ENCODE measurements at regions not wholly inside any gene's neighbourhood (a gene's known extent, or its start where the extent isn't known, plus 50 kb on each side); places are given as distances from the start of the nearest gene placed in this dataset.
"Not testable (repeated sequence)": the region's sequence is repeated elsewhere in the genome, so short reads cannot be mapped to it uniquely, and the experiment has no call there.

DNA sequence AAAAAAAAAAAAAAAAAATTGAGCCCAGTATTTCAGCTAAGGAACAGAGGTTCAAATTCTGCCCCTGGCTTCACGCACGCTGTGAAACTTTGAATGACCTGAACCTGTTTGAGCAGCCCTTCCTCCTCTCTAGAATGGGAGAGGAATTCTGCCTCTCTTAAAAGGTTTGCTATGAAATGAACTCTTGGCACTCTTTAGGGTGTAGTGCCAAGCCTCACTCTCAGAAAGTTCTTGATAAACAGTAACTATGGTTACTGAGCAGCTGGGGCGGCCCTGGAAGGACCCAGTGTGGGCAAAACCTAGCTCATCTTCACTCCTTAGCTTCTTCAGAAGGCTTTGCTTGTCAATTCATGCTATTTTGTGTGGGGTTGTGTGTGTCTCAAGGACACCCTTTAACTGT lies 73.7 kb downstream of the GEMIN8 start:
- peaks cover 9 to 13% (median 11%) of the 10 kb centered on the region in 3 donors for H3K9me3 Mint-ChIP-seq
- peaks cover 0 to 2% (median 0%) of the 10 kb centered on the region in 3 donors for H3K4me1 Mint-ChIP-seq
- no peaks in the 10 kb centered on the region for H3K36me3 Mint-ChIP-seq
- no peak overlapping the region for H3K27ac Mint-ChIP-seq
- H3K27me3 Mint-ChIP-seq, result peaks cover 14% of the 10 kb centered on the region
- no peak overlapping the region for H3K4me3 Mint-ChIP-seq

DNA sequence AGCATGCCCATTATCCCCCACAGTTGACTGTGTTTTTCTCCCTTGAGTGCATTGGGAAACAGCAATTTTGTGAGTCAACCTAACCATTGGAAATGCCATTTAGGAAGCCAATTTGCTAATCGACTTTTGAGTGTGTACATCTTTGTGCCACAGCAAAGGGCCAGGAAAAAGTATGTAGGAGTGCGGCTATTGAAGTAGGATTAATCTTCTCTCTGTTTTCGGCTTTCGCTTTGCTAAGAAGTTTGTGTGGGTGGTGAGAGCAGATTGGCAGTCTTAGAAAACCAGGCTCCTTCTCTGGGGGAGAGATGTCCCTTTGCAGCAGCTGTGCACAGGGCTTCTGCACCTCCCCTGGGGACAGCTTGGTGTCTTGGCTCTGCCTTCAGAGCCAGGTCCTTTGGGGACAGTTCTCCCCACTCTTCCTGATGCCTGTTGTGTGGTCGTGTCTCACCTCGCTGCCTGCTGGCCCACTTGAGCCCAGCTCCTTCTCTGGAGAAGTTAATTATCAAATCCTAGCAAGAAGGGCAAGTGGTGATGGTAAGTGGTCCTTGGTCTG lies 74.5 kb downstream of the GEMIN8 start:
- H3K36me3 Mint-ChIP-seq, result no peaks in the 10 kb centered on the region
- H3K9me3 Mint-ChIP-seq, result peaks cover 8 to 16% (median 9%) of the 10 kb centered on the region in 3 donors
- peaks cover 0 to 2% (median 0%) of the 10 kb centered on the region in 3 donors for H3K4me1 Mint-ChIP-seq
- H3K4me3 Mint-ChIP-seq, result no peak overlapping the region
- no peak overlapping the region for H3K27ac Mint-ChIP-seq
- peaks cover 16% of the 10 kb centered on the region for H3K27me3 Mint-ChIP-seq

DNA sequence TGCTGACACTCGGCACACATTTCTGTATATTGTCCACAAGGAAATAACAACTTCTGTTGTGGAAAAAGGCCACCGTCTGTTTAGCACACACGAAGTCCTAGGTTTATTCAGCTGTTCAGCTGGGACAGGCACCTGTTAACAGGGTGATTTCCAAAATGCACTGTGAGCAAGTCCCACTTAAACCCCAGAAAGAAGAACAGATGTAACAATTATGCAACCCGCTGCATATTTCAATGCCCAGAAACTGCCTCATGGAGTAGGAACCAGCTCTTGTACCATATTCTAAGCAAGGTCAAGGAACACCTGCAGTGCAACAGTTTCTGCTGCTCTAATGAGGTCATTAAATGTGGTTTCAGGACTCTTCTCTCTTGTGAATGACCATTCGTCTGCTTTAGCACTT lies 77.1 kb downstream of the GEMIN8 start:
- Mint-ChIP-seq H3K27me3 (peaks cover 7% of the 10 kb centered on the region), H3K9me3 (peaks cover 2 to 12% (median 5%) of the 10 kb centered on the region in 3 donors), H3K27ac (no peak overlapping the region), H3K4me1 (no peaks in the 10 kb centered on the region), H3K36me3 (no peaks in the 10 kb centered on the region), H3K4me3 (no peak overlapping the region)

DNA sequence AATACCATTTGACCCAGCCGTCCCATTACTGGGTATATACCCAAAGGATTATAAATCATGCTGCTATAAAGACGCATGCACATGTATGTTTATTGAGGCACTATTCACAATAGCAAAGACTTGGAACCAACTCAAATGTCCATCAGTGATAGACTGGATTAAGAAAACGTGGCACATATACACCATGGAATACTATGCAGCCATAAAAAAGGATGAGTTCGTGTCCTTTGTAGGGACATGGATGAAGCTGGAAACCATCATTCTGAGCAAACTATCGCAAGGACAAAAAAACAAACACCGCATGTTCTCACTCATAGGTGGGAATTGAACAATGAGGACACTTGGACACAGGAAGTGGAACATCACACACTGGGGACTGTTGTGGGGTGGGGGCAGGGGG lies 83.5 kb downstream of the GEMIN8 start:
- not testable (repeated sequence) for H3K9me3 Mint-ChIP-seq, H3K27ac Mint-ChIP-seq, H3K36me3 Mint-ChIP-seq, H3K4me3 Mint-ChIP-seq, H3K4me1 Mint-ChIP-seq
- H3K27me3 Mint-ChIP-seq, result peaks cover 13% of the 10 kb centered on the region

DNA sequence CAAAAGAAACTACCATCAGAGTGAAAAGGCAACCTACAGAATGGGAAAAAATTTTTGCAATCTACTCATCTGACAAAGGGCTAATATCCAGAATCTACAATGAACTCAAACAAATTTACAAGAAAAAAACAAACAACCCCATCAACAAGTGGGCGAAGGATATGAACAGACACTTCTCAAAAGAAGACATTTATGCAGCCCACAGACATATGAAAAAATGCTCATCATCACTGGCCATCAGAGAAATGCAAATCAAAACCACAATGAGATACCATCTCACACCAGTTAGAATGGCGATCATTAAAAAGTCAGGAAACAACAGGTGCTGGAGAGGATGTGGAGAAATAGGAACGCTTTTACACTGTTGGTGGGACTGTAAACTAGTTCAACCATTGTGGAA lies 83.9 kb downstream of the GEMIN8 start:
- H3K4me1 Mint-ChIP-seq, H3K27ac Mint-ChIP-seq, H3K36me3 Mint-ChIP-seq, H3K9me3 Mint-ChIP-seq, H3K4me3 Mint-ChIP-seq: not testable (repeated sequence)
- H3K27me3 Mint-ChIP-seq, result peaks cover 16% of the 10 kb centered on the region

DNA sequence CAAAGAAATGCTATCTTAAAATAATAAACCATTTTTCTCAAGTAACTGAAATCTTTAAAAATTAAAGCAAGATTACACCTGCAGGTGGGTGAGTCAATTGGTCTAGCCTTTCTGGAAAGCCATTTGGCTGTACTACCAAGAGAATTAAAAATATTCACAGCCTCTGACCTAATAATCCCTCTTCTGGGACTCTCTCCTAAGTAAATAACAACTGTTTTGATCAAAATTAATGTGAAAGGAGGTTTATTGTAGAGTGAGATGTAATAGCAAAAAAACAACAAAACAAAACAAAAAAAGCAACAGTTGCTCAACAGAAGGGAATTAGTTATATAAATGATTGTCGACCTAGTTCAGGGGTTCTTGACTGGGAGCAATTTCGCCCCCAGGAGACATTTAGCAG lies 89.0 kb downstream of the GEMIN8 start:
- peaks cover 0 to 2% (median 0%) of the 10 kb centered on the region in 3 donors for H3K9me3 Mint-ChIP-seq
- peaks cover 43% of the 10 kb centered on the region for H3K27me3 Mint-ChIP-seq
- H3K4me3 Mint-ChIP-seq, result no peak overlapping the region
- H3K4me1 Mint-ChIP-seq, result peaks cover 3 to 11% (median 4%) of the 10 kb centered on the region in 3 donors
- H3K36me3 Mint-ChIP-seq, result no peaks in the 10 kb centered on the region
- H3K27ac Mint-ChIP-seq, result no peak overlapping the region

DNA sequence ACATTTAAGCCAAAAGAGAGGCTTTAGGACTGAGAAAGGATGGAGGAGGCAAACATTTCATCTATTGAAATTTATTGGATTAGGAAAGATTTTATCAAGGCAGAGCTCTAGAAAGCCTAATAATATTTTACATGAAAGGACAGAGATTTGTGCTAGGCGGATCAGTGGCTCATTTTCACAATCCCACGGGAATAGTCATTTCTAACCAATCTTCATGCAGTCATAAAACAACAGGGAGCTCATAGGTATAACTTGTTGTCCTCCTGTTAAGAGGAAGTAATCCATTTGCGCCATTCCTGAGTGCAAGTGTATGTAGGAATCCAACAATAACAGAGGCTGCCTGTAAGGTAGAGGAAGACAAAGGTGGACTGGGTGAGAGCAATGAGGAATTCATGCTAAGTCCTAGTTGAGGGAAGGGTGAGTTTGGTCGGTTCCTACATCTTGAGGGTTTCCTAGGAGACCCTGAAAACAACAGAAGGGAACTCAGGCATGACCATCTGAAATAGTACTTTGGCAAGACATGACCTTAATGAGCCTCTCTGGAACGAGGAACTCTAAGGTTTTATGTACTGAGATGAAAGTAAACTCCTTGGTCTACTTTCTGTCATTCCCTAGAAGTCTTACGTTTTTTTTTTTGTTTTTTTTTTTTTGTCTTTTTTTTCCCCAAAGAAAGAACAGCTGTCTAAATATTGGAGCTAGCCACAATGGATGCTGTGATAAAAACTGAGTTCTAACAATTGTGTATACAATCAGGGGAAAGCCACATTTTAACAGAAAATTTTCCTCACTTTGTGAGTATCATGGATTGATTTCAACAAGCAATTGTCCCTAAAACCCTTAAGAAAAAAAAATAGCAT lies 89.7 kb downstream of the GEMIN8 start:
- peaks cover 45% of the 10 kb centered on the region for H3K27me3 Mint-ChIP-seq
- H3K36me3 Mint-ChIP-seq, result no peaks in the 10 kb centered on the region
- H3K4me1 Mint-ChIP-seq, result peaks cover 3 to 11% (median 4%) of the 10 kb centered on the region in 3 donors
- peaks cover 0 to 2% (median 0%) of the 10 kb centered on the region in 3 donors for H3K9me3 Mint-ChIP-seq
- peak overlapping the region in 1 of 4 donors; percentile 4 for H3K4me3 Mint-ChIP-seq
- H3K27ac Mint-ChIP-seq, result no peak overlapping the region

DNA sequence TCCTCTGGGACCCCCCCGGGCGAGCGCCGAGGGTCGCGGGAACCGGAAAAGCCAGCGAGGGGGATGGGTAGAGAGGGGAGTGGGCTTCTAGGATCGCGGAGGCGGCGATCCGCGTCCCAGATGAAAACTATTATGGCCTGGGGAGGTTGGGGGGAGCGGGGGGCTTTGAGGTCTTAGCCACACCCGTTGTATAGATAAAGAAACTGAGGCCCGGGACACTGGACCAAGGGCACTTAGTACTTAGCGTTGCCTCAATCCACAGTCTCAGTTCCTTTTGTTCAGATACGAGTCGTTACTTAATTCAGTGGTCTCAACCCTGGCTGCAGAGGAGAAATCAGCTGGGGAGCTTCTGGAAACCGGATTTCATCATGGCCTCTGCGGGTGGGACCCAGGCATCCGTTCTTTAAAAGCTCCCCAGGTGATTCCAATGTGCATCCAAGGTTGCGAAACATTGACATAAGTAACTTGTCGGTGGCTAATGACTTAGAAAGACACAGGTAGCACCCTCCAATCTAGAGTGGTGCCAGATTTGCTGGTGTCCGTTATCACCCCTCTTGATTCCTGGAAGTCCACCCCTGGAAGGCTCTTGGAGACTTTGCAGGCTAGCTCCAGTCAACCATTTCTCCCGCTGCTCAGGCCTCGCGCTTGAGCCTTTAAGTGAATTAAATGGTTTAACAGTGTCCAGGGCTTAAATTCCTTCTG lies 90.7 kb downstream of the GEMIN8 start:
- no peaks in the 10 kb centered on the region for H3K36me3 Mint-ChIP-seq
- H3K9me3 Mint-ChIP-seq, result peaks cover 0 to 2% (median 0%) of the 10 kb centered on the region in 3 donors
- H3K27me3 Mint-ChIP-seq, result peaks cover 43% of the 10 kb centered on the region
- H3K4me1 Mint-ChIP-seq, result peaks cover 3 to 11% (median 4%) of the 10 kb centered on the region in 3 donors
- H3K27ac Mint-ChIP-seq, result no peak overlapping the region
- H3K4me3 Mint-ChIP-seq, result peak overlapping the region; percentile 63 to 84 (median 82)

DNA sequence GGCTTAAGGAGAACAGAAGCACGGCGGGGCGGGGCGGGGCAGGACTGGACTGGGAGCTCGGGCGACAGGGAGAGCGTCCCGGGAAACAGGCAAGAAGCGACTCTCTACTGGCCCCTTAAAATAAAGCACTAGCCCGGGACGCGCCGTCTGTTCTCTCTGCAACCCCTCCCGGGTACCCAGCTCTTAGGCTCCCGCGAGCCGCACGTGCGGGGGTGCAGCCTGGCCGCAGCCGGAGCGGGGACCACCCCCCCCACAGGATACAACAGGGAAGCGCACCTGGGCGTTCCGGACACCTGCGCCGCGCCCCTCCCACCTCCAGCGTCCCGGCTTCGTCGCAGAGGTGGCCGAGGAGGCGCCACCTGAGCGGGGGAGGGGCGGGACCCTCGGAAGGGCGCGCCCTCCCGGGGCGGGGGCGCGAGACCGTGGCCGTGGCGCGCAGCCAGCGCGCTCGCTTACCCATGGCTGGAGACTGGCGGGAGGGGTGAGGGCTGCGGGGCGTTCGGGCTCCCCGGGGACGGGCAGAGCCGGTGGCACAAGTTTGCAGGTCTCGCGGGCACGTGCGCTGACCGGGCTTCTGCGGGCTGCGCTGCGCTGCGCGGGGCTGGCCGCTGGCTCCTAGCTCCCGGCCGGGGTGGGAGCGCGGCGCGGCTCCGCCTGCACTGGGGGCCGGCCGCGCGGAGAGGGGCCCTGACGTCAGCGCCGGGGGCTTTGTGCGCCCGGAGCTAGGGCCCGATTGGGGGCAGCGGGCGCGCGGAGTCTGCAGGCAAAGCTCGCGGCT lies 91.5 kb downstream of the GEMIN8 start:
- peak overlapping the region; percentile 68 to 90 (median 83) for H3K4me3 Mint-ChIP-seq
- no peak overlapping the region for H3K27ac Mint-ChIP-seq

DNA sequence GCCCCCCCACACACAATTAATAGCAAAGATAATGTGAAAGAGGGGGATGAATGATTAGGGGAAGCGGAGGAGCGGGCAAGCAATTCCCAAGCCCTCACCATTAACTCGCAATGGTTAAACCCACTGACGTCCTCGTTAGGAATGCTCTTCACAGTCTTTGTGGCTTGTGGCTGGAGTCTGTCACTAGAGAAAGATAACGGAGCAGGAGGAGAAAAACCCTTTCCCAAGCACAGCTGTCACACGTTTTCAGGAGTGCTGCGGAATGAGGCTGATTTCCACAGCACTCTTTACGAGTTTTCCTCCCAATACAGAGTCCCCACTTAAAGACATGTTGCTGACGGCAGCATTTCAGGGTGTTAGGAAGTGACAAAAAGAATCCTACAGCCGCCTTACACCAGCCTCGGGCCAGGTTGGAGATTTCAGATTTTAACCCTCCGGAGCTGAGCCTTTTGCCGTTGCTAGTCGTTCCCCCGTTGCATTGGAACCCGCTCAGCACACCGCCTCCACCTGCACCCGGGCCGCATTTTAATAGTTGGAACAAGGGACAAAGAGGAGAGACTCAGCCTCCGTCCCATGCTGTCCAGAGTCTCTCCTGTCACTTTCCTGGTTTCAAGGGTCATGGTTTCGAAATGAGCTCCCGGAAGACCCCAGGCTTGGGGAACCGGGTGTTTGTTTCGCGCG lies 92.2 kb downstream of the GEMIN8 start:
- Mint-ChIP-seq H3K4me1 (peaks cover 3 to 11% (median 4%) of the 10 kb centered on the region in 3 donors), H3K27ac (no peak overlapping the region), H3K36me3 (no peaks in the 10 kb centered on the region), H3K27me3 (peaks cover 47% of the 10 kb centered on the region), H3K9me3 (no peaks in the 10 kb centered on the region), H3K4me3 (peak overlapping the region; percentile 19 to 90 (median 70))

More for the DNA sequence above, 91.5 kb downstream of the GEMIN8 start:
- peaks cover 0 to 1% (median 0%) of the 10 kb centered on the region in 3 donors for H3K9me3 Mint-ChIP-seq
- no peaks in the 10 kb centered on the region for H3K36me3 Mint-ChIP-seq
- H3K4me1 Mint-ChIP-seq, result peaks cover 3 to 11% (median 4%) of the 10 kb centered on the region in 3 donors
- H3K27me3 Mint-ChIP-seq, result peaks cover 47% of the 10 kb centered on the region

DNA sequence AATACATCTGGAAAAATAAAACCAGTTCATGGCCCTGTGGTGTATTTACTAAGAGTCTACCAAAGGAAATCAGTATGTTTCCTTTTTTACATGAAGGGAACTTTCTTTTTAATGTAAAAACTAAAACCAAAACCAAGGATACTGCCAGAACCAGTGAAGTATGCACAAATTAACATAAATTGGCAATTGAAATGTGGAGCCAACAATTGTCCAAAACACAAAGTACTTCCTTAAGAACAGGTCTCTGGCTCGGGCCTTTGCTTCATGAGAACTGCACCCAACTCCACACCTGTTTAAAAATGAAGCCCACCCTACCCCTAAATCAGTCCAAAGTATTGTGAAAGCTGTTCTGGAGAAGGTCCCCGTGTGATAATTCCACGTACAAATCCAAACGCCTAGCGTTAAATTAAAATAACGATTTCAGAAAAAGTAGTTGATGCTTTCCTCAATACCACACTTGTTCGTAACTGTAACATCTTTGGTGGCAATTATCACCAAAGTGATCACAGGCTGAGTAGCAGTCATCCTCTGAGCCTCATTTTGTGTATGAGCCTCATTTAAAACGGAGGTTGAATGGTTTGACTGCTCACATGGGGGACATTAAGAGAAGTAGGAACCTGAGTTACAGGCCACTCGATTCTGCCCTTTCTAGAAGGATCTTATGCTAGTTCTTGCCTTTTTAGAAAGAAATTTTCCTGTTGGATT lies 93.0 kb downstream of the GEMIN8 start:
- H3K9me3 Mint-ChIP-seq, result no peaks in the 10 kb centered on the region
- H3K4me3 Mint-ChIP-seq, result peak overlapping the region in 1 of 4 donors; percentile 43
- no peaks in the 10 kb centered on the region for H3K36me3 Mint-ChIP-seq
- no peak overlapping the region for H3K27ac Mint-ChIP-seq
- peaks cover 47% of the 10 kb centered on the region for H3K27me3 Mint-ChIP-seq
- peaks cover 3 to 11% (median 4%) of the 10 kb centered on the region in 3 donors for H3K4me1 Mint-ChIP-seq

DNA sequence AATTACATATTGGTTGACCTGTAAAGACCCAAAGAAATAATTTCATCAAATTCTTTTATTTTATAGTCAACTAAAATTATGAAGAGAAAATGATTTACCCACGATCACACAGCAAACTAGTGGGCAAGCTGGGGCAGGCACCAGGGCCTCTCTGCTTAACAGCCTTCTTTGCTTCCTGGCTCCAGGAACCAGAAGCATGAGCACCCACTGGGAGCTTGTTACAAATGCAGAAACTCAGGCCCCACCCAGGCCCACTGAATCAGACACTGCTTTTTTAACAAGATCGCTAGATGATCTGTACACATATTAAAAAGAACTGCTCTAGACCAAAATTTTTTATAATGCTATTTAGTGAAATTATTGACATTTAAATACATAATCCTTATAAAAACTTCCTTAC lies 95.0 kb downstream of the GEMIN8 start:
- Mint-ChIP-seq H3K27me3 (peaks cover 37% of the 10 kb centered on the region), H3K9me3 (no peaks in the 10 kb centered on the region), H3K4me1 (peaks cover 3 to 10% (median 4%) of the 10 kb centered on the region in 3 donors)

DNA sequence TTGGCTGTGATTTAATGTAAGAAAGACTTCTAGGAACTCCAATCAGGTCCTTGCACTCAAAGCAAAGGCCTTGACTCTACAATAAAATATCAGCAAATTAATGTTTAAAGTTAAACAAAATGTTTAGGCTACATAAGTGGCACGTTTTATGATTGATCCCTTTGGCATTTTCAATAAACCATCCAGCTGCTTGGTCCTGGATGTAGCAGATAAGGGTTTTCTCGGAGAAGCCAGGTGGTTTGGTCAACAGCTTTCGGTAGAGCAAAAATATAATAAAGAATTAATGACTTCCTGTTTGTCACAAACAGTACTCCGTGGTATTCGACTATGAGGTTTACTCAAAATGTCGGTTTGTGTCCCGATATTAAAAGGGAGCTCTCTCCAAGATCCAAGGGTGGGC lies 95.8 kb downstream of the GEMIN8 start:
- H3K9me3 Mint-ChIP-seq, result no peaks in the 10 kb centered on the region
- H3K27me3 Mint-ChIP-seq, result peaks cover 30% of the 10 kb centered on the region
- no peaks in the 10 kb centered on the region for H3K36me3 Mint-ChIP-seq
- peaks cover 3 to 7% (median 4%) of the 10 kb centered on the region in 3 donors for H3K4me1 Mint-ChIP-seq
- no peak overlapping the region for H3K4me3 Mint-ChIP-seq
- H3K27ac Mint-ChIP-seq, result no peak overlapping the region

More for the DNA sequence above, 95.0 kb downstream of the GEMIN8 start:
- H3K36me3 Mint-ChIP-seq, result no peaks in the 10 kb centered on the region
- H3K27ac Mint-ChIP-seq, result no peak overlapping the region
- no peak overlapping the region for H3K4me3 Mint-ChIP-seq

DNA sequence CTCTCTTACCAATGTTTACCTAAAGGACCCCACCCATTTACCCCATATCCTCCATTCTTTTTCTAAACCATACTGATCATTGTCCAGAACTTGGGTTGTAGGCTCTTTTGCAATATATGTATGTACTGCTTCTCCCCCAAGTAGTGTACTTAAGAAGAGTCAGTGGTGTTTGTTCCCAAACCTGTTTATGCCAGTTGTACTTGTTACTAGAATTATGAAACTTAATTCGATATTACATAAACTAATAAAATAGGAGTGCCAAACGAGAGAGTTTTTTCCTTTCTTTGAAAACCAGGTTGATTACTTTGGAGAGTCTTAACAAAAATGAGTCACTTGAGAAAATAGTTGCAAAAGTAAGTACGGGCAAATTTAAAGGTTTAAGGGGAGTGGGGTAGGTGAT lies 96.3 kb downstream of the GEMIN8 start:
- H3K27me3 Mint-ChIP-seq, result peaks cover 33% of the 10 kb centered on the region
- H3K4me3 Mint-ChIP-seq, result no peak overlapping the region
- H3K4me1 Mint-ChIP-seq, result peaks cover 3 to 7% (median 4%) of the 10 kb centered on the region in 3 donors
- H3K36me3 Mint-ChIP-seq, result no peaks in the 10 kb centered on the region
- no peak overlapping the region for H3K27ac Mint-ChIP-seq
- H3K9me3 Mint-ChIP-seq, result no peaks in the 10 kb centered on the region
